Right lobe of liver (tissue), 4 donors: ENCODE measurements at regions not wholly inside any gene's neighbourhood (a gene's known extent, or its start where the extent isn't known, plus 50 kb on each side); places are given as distances from the start of the nearest gene placed in this dataset.

ENCODE experiments used
- CTCF ChIP-seq, 4 donors: fragments of 200-600 bp in 3 of 4; fragments of 450-650 bp in 1 of 4; IDR thresholded peaks; one replicate each; pipeline versions ENCODE4 v1.5.1 to v1.8.0; 2016 to 2022; ENCODE audit warnings: antibody characterized with exemption in 4 of 4, mild to moderate bottlenecking in 2 of 4
- POLR2A ChIP-seq: fragments of 450-650 bp; IDR thresholded peaks from one replicate; pipeline ENCODE4 v1.6.1; 2017; ENCODE audit warnings: antibody characterized with exemption, mild to moderate bottlenecking
- donor health status: DM: no; HTN: no; CAD: no.
- donor health status: DM: no; HTN: no; CAD: no.
- donor health status: DM: no; HTN: yes; CAD: no.

- TF ChIP-seq CTCF (IDR thresholded peaks at IDR 0.05) (no peak), POLR2A (no peak)
Measured at GRCh38 chr20:57988422-57988821, 240.0 kb downstream of the ANKRD60 start.
